ENCODE measurements at regions not wholly inside any gene's neighbourhood (a gene's known extent, or its start where the extent isn't known, plus 50 kb on each side); places are given as distances from the start of the nearest gene placed in this dataset.

DNA sequence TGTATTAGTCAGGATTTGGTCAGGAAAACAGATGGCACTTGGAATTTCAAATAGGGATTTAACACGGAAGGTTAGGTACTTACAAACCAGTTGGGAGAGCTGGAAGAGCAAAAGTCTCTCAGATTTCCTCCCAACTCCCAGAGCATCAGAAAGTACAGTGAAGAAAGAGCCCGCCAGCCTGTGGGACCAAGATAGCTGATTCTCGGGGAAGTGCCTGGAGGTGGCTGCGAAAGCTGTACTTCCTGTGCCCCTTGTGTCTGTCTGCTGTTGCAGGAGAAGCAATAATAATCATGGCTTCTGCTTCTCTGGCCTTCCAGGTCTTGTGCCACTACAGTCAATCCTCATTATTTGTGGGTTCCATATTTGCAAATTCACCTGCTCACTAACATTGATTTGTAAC, 221.0 kb upstream of the BCOR start:
- Histone ChIP-seq H3K4me3 (ENCODE audit: extremely low read depth, insufficient read depth, low read length, poor library complexity, severe bottlenecking) (no peak overlapping the region), H3K9me3 (ENCODE audit: control insufficient read depth, low read length) (no peaks in the 10 kb centered on the region), H3K27ac (ENCODE audit: low read depth, low read length, severe bottlenecking) (no peak overlapping the region), H3K4me1 (ENCODE audit: control insufficient read depth, insufficient read depth, low read length, poor library complexity, severe bottlenecking) (no peaks in the 10 kb centered on the region), H3K36me3 (ENCODE audit: control insufficient read depth, insufficient read depth, low read length) (no peaks in the 10 kb centered on the region)
- WGBS, 2 experiments (ENCODE audit: insufficient coverage in 2 of 2) = 80 to 96% methylated on average over 1 to 3 of the region's 4 CpGs

DNA sequence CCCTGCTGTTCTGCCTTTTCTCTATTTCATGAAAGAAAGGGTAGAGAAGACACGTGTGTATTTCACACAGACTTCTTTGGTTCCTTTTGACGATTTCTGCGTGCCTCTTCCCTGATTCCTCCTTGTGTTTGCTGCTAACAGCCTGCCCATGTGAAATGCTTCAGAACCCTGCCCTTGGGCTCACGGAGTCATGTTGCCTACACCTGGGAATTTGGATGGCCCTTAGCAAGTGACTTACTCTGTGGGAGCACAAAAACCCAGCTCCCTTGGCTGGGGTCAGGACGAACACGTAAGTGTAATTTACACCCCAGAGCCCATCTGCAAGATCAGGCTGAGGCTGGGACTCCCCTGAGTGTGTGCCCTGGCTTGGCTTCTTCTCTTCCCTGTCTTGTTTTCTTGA, 220.3 kb upstream of the BCOR start:
- 92 to 100% methylated on average over 1 to 4 of the region's 6 CpGs for WGBS, 2 experiments (ENCODE audit: insufficient coverage in 2 of 2)
- Histone ChIP-seq H3K9me3 (ENCODE audit: control insufficient read depth, low read length) (no peaks in the 10 kb centered on the region), H3K4me3 (ENCODE audit: extremely low read depth, insufficient read depth, low read length, poor library complexity, severe bottlenecking) (no peak overlapping the region)

DNA sequence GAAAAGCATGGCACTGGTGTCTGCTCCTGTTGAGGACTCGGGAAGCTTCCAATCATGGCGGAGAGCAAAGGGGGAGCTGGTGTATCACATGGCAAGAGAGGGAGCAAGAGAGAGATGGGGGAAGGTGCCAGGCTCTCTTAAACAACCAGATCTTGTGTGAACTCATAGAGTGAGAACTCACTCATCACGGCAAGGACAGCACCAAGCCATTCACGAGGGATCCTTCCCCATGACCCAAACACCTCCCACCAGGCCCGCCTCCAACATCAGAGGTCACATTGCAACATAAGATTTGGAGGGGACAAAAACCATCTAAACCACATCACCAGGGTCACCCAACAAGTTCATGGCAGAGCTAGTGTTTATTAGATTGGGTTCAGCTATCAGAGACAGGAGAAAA, 218.7 kb upstream of the BCOR start:
- Histone ChIP-seq H3K4me1 (ENCODE audit: control insufficient read depth, insufficient read depth, low read length, poor library complexity, severe bottlenecking) (no peaks in the 10 kb centered on the region), H3K4me3 (ENCODE audit: extremely low read depth, insufficient read depth, low read length, poor library complexity, severe bottlenecking) (no peak overlapping the region), H3K36me3 (ENCODE audit: control insufficient read depth, insufficient read depth, low read length) (no peaks in the 10 kb centered on the region), H3K9me3 (ENCODE audit: control insufficient read depth, low read length) (no peaks in the 10 kb centered on the region), H3K27ac (ENCODE audit: low read depth, low read length, severe bottlenecking) (no peak overlapping the region)
- WGBS, 2 experiments (ENCODE audit: insufficient coverage in 2 of 2) = 100% methylated on average over 2 of the region's 5 CpGs

More for the DNA sequence above, 220.3 kb upstream of the BCOR start:
- Histone ChIP-seq H3K4me1 (ENCODE audit: control insufficient read depth, insufficient read depth, low read length, poor library complexity, severe bottlenecking) (no peaks in the 10 kb centered on the region), H3K36me3 (ENCODE audit: control insufficient read depth, insufficient read depth, low read length) (no peaks in the 10 kb centered on the region), H3K27ac (ENCODE audit: low read depth, low read length, severe bottlenecking) (no peak overlapping the region)

DNA sequence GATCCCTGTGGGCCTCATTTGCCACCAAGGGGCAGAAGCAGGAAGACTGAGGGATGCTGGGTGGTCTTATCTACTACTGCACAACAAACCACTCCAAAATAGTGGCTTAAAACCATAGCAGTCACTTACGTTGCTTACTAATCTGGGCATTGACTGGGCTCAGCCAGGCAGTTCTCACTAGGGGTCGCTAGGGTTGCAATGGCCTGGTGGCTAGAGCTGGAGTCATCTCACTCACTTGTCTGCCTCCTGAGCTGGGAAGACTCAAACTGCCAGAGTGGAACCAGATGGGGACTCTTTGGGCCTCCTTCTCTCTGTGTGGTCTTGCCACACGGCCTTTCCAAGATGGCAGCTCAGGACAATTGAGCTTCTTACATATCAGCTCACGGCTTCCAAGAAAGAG, 216.3 kb upstream of the BCOR start:
- Histone ChIP-seq H3K36me3 (ENCODE audit: control insufficient read depth, insufficient read depth, low read length) (no peaks in the 10 kb centered on the region), H3K9me3 (ENCODE audit: control insufficient read depth, low read length) (no peaks in the 10 kb centered on the region), H3K4me3 (ENCODE audit: extremely low read depth, insufficient read depth, low read length, poor library complexity, severe bottlenecking) (no peak overlapping the region), H3K27ac (ENCODE audit: low read depth, low read length, severe bottlenecking) (no peak overlapping the region), H3K4me1 (ENCODE audit: control insufficient read depth, insufficient read depth, low read length, poor library complexity, severe bottlenecking) (no peaks in the 10 kb centered on the region)
- 48 to 60% methylated on average over 1 to 2 of the region's 4 CpGs for WGBS, 2 experiments (ENCODE audit: insufficient coverage in 2 of 2)

DNA sequence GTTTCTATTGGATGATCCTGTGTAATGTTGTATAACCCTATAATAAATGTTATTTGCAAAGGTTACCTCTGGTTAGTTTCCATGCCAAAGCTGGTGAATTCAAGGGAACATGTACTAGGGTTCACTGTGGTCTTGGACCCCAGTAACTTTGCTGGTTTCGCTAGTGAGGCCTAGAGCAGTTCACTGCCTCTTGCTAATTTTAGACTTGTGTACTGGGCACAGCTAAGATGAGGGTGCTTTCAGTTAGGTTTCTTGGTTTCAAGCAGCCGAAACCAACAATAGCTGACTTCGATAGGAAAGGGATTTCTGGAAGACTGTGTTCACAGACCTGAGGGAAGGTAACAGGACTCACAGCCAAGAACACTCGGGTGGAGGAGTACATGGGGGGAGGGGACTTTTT, 215.5 kb upstream of the BCOR start:
- no peaks in the 10 kb centered on the region for H3K9me3 ChIP-seq (ENCODE audit: control insufficient read depth, low read length)
- WGBS, 2 experiments (ENCODE audit: insufficient coverage in 2 of 2) = 83% methylated on average over 1 to 4 of the region's 4 CpGs
- H3K4me3 ChIP-seq (ENCODE audit: extremely low read depth, insufficient read depth, low read length, poor library complexity, severe bottlenecking) = no peak overlapping the region
- H3K27ac ChIP-seq (ENCODE audit: low read depth, low read length, severe bottlenecking) = no peak overlapping the region
- no peaks in the 10 kb centered on the region for H3K36me3 ChIP-seq (ENCODE audit: control insufficient read depth, insufficient read depth, low read length)
- no peaks in the 10 kb centered on the region for H3K4me1 ChIP-seq (ENCODE audit: control insufficient read depth, insufficient read depth, low read length, poor library complexity, severe bottlenecking)

DNA sequence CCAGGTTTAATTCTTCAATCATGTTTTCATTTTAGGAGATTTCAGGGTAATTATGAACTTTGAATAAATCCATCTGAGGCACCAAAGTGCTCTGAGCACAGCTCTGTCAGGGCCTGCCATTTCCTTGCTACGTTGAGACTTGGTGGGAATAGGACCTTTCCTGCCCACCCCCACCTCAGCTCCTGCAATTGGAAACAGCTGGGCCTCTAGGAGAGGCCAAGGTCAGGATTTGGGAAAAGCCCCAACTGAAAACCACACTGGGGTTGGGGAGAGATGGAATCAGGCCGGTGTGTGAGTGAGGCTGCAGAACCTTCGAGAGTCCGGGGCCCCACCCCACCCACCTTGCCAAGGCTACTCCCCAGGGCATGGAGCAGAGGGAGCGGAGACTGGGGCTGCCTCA, 212.7 kb upstream of the BCOR start:
- H3K4me3 ChIP-seq (ENCODE audit: extremely low read depth, insufficient read depth, low read length, poor library complexity, severe bottlenecking) = no peak overlapping the region
- no peaks in the 10 kb centered on the region for H3K4me1 ChIP-seq (ENCODE audit: control insufficient read depth, insufficient read depth, low read length, poor library complexity, severe bottlenecking)
- no peak overlapping the region for H3K27ac ChIP-seq (ENCODE audit: low read depth, low read length, severe bottlenecking)
- no CpG with 5 or more reads among the region's 5 CpGs for WGBS, 2 experiments (ENCODE audit: insufficient coverage in 2 of 2)
- no peaks in the 10 kb centered on the region for H3K36me3 ChIP-seq (ENCODE audit: control insufficient read depth, insufficient read depth, low read length)
- no peaks in the 10 kb centered on the region for H3K9me3 ChIP-seq (ENCODE audit: control insufficient read depth, low read length)

DNA sequence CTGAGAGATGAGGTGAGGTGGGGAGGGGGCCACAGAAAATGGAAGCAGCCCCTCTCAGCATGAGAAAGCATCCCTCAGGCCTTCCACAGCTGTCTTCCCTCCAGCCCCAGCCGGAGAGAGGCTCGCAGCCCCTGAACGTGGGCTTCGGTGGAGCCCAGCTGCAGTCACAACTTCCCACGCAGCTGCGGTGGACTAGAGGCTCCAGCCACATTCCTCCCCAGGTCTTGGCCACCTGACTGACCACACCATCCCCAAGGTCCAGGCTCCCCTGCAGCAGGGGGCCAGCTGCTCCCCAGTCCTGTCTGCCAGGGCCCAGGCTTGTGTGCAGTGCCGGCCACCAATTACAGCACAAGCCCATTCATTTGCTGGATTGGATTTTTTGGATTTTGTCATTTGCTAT, 212.3 kb upstream of the BCOR start:
- Histone ChIP-seq H3K9me3 (ENCODE audit: control insufficient read depth, low read length) (no peaks in the 10 kb centered on the region), H3K27ac (ENCODE audit: low read depth, low read length, severe bottlenecking) (no peak overlapping the region), H3K36me3 (ENCODE audit: control insufficient read depth, insufficient read depth, low read length) (no peaks in the 10 kb centered on the region), H3K4me3 (ENCODE audit: extremely low read depth, insufficient read depth, low read length, poor library complexity, severe bottlenecking) (no peak overlapping the region), H3K4me1 (ENCODE audit: control insufficient read depth, insufficient read depth, low read length, poor library complexity, severe bottlenecking) (no peaks in the 10 kb centered on the region)
- WGBS, 2 experiments (ENCODE audit: insufficient coverage in 2 of 2) = 88% methylated on average over 6 of the region's 7 CpGs; no CpG with 5 or more reads in 1 of the 2 experiments

DNA sequence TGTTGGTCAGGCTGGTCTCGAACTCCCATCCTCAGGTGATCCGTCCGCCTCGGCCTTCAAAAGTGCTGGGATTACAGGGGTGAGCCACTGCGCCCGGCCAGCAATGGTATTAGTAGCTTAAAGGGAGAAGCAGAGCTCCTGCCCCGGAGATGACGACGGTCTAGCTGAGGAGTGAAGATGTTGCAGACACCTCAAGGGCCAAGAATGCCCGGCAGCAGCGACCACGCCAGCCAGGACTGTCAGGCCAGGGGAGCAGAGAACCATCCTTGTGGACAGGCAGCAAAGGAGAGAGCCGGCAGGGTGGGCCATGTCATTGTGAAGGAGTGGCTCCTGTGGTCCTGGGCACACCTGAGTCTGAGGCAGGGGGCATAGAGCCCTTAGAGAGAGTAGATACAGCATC, 210.1 kb upstream of the BCOR start:
- no peaks in the 10 kb centered on the region for H3K4me1 ChIP-seq (ENCODE audit: control insufficient read depth, insufficient read depth, low read length, poor library complexity, severe bottlenecking)
- no peaks in the 10 kb centered on the region for H3K36me3 ChIP-seq (ENCODE audit: control insufficient read depth, insufficient read depth, low read length)
- H3K4me3 ChIP-seq (ENCODE audit: extremely low read depth, insufficient read depth, low read length, poor library complexity, severe bottlenecking) = no peak overlapping the region
- no peaks in the 10 kb centered on the region for H3K9me3 ChIP-seq (ENCODE audit: control insufficient read depth, low read length)
- 56 to 87% methylated on average over 6 to 9 of the region's 13 CpGs for WGBS, 2 experiments (ENCODE audit: insufficient coverage in 2 of 2)
- H3K27ac ChIP-seq (ENCODE audit: low read depth, low read length, severe bottlenecking) = no peak overlapping the region

DNA sequence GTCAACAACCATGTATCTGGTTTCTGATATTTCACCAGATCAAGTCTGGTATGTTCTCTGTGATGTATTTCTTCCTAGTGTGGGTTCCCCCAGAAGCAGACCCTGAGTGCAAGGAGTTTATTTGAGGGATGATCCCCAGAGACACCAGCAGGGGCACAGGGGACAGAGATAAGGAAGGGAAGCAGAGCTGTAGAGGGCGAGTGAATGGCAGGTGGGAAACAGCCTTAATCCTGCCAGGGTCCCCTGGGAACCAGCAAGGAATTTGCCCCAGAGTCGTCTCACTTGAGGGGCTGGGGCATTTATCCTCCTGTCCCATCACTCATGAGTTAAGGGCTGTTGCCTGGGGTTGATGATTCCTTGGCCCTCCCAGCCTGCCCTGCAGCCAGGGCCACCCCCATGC, 206.4 kb upstream of the BCOR start:
- 86% methylated on average over 1 of the region's 2 CpGs; no CpG with 5 or more reads in 1 of the 2 experiments for WGBS, 2 experiments (ENCODE audit: insufficient coverage in 2 of 2)

DNA sequence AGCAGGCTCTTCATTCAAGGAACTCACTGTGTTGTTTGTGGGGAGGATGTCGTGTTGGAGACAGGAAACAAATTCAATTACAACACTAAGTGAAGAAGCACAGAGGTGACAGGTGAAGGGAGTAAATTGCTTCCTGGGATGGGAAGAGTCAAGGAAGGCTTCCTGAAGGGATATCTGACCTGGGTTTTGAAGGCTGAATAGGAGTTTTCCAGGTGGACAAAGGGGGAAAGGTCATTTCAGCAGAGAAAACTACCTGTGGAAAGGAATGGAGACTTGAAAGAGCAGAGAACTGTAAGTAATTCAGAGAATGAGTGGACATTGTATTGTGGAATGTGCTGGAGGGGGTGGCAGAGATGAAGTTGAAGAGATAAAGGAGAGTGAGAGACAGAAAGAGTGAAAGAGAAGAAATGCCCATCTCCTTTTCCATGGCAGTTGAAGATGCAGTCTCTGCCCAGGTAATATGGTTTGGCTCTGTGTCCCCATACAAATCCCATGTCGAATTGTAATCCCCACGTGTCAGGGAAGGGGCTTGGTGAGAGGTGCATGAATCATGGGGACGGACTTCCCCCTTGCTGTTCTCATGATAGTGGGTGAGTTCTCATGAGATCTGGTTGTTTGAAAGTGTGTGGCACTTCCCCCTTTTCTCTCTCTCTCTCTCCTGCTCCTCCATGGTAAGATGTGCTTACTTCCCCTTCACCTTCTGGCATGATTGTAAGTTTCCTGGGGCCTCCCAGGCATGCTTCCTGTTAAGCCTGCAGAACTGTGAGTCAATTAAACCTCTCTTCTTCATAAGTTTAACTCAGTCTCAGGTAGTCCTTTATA, 205.7 kb upstream of the BCOR start:
- Histone ChIP-seq H3K4me1 (ENCODE audit: control insufficient read depth, insufficient read depth, low read length, poor library complexity, severe bottlenecking) (peaks cover 10% of the 10 kb centered on the region), H3K36me3 (ENCODE audit: control insufficient read depth, insufficient read depth, low read length) (no peaks in the 10 kb centered on the region), H3K27ac (ENCODE audit: low read depth, low read length, severe bottlenecking) (no peak overlapping the region), H3K9me3 (ENCODE audit: control insufficient read depth, low read length) (no peaks in the 10 kb centered on the region), H3K4me3 (ENCODE audit: extremely low read depth, insufficient read depth, low read length, poor library complexity, severe bottlenecking) (no peak overlapping the region)
- WGBS, 2 experiments (ENCODE audit: insufficient coverage in 2 of 2) = no CpG with 5 or more reads among the region's 4 CpGs

More for the DNA sequence above, 206.4 kb upstream of the BCOR start:
- H3K36me3 ChIP-seq (ENCODE audit: control insufficient read depth, insufficient read depth, low read length) = no peaks in the 10 kb centered on the region
- no peaks in the 10 kb centered on the region for H3K9me3 ChIP-seq (ENCODE audit: control insufficient read depth, low read length)
- no peak overlapping the region for H3K4me3 ChIP-seq (ENCODE audit: extremely low read depth, insufficient read depth, low read length, poor library complexity, severe bottlenecking)
- no peak overlapping the region for H3K27ac ChIP-seq (ENCODE audit: low read depth, low read length, severe bottlenecking)
- peaks cover 6% of the 10 kb centered on the region for H3K4me1 ChIP-seq (ENCODE audit: control insufficient read depth, insufficient read depth, low read length, poor library complexity, severe bottlenecking)

DNA sequence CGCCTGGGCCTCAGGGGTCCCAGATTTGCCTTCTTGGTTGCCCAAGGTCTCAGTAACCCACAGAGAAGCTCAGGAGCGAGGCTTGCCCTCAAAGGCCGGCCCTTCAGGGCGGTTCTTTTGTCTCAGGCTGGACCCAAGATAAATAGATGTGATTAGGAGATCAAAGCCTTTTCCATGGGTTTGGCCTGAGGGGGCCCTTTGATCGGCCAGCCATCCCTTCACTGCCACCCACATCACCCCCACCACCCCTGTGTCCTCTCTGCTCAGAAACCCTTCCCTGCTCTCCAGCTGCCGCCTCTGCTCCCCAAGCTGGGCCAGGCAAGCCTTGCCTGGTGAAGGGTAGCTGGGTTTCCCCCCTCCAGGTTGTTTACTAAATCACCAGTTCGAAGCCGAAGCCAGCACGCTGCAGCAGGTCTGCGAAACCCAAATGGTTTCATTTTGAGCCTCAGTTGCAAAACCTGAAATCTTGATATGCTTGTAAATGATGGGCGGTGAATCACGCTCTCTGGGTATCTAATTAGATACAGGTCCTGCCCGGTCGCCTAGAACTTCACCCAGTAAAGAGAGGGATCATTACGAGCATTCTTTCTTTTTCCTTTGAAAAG, 202.6 kb upstream of the BCOR start:
- no peaks in the 10 kb centered on the region for H3K9me3 ChIP-seq (ENCODE audit: control insufficient read depth, low read length)
- 50 to 100% methylated on average over 2 to 4 of the region's 15 CpGs for WGBS, 2 experiments (ENCODE audit: insufficient coverage in 2 of 2)
- peaks cover 10% of the 10 kb centered on the region for H3K4me1 ChIP-seq (ENCODE audit: control insufficient read depth, insufficient read depth, low read length, poor library complexity, severe bottlenecking)
- H3K36me3 ChIP-seq (ENCODE audit: control insufficient read depth, insufficient read depth, low read length) = no peaks in the 10 kb centered on the region
- H3K27ac ChIP-seq (ENCODE audit: low read depth, low read length, severe bottlenecking) = no peak overlapping the region
- H3K4me3 ChIP-seq (ENCODE audit: extremely low read depth, insufficient read depth, low read length, poor library complexity, severe bottlenecking) = no peak overlapping the region
